ENCODE measurements at regions not wholly inside any gene's neighbourhood (a gene's known extent, or its start where the extent isn't known, plus 50 kb on each side); places are given as distances from the start of the nearest gene placed in this dataset.

GRCh38 chr12:94020335-94020734, 128.0 kb upstream of the PLXNC1 start:
- ATAC-seq = no peak
- H3K9me3 Mint-ChIP-seq = peaks cover 7 to 9% of the 10 kb centered on the region in 2 donors
- no peak for TF ChIP-seq CTCF (IDR thresholded peaks at IDR 0.05)

GRCh38 chr12:94023879-94024278, 124.5 kb upstream of the PLXNC1 start:
- H3K27ac Mint-ChIP-seq = no peak overlapping the region
- H3K27me3 Mint-ChIP-seq (ENCODE audit: low read depth in 2 of 2) = peaks cover 9 to 39% of the 10 kb centered on the region in 2 donors
- H3K36me3 Mint-ChIP-seq = peaks cover 4% of the 10 kb centered on the region
- ATAC-seq (no peak), DNase-seq (no peak)
- Histone ChIP-seq H3K4me1 (ENCODE audit: control insufficient read depth, insufficient read depth, low read length) (no peaks in the 10 kb centered on the region), H3K4me3 (ENCODE audit: low read length) (no peak overlapping the region), H3K9me3 (ENCODE audit: control insufficient read depth, insufficient read depth, low read length) (no peaks in the 10 kb centered on the region), H3K27ac (ENCODE audit: low read length) (no peak overlapping the region), H3K36me3 (ENCODE audit: control insufficient read depth, insufficient read depth, low read length) (no peaks in the 10 kb centered on the region), H3K27me3 (ENCODE audit: control insufficient read depth, insufficient read depth, low read length) (no peaks in the 10 kb centered on the region)
- no peaks in the 10 kb centered on the region for H3K4me1 Mint-ChIP-seq
- peaks cover 3 to 5% of the 10 kb centered on the region in 2 donors for H3K9me3 Mint-ChIP-seq
- no peak for TF ChIP-seq CTCF (IDR thresholded peaks at IDR 0.05)
- no peak overlapping the region for H3K4me3 Mint-ChIP-seq
- intact Hi-C loops (cut with micrococcal nuclease) = no loop called here

More at GRCh38 chr12:94020335-94020734, 128.0 kb upstream of the PLXNC1 start:
- H3K4me3 Mint-ChIP-seq = no peak overlapping the region
- intact Hi-C loops (cut with micrococcal nuclease) = no loop called here
- no peaks in the 10 kb centered on the region for H3K4me1 ChIP-seq (ENCODE audit: control insufficient read depth, insufficient read depth, low read length)
- 94% methylated on average over 1 of the region's 1 CpG for WGBS (ENCODE audit: insufficient coverage)
- H3K27ac ChIP-seq (ENCODE audit: low read length) = no peak overlapping the region
- H3K36me3 ChIP-seq (ENCODE audit: control insufficient read depth, insufficient read depth, low read length) = no peaks in the 10 kb centered on the region
- no peak overlapping the region for H3K27ac Mint-ChIP-seq
- no peak for DNase-seq
- peaks cover 6 to 15% of the 10 kb centered on the region in 2 donors for H3K27me3 Mint-ChIP-seq (ENCODE audit: low read depth in 2 of 2)
- no peaks in the 10 kb centered on the region for H3K27me3 ChIP-seq (ENCODE audit: control insufficient read depth, insufficient read depth, low read length)
- H3K9me3 ChIP-seq (ENCODE audit: control insufficient read depth, insufficient read depth, low read length) = peaks cover 15% of the 10 kb centered on the region
- H3K4me3 ChIP-seq (ENCODE audit: low read length) = no peak overlapping the region
- no peaks in the 10 kb centered on the region for H3K4me1 Mint-ChIP-seq
- H3K36me3 Mint-ChIP-seq = peaks cover 20% of the 10 kb centered on the region

- H3K9me3 Mint-ChIP-seq = peaks cover 3 to 5% of the 10 kb centered on the region in 2 donors
- H3K4me3 Mint-ChIP-seq = no peak overlapping the region
- 92% methylated on average over 3 of the region's 4 CpGs for WGBS (ENCODE audit: insufficient coverage)
- no peaks in the 10 kb centered on the region for H3K27me3 ChIP-seq (ENCODE audit: control insufficient read depth, insufficient read depth, low read length)
- H3K27ac ChIP-seq (ENCODE audit: low read length) = no peak overlapping the region
- intact Hi-C loops (cut with micrococcal nuclease) = no loop called here
- H3K27me3 Mint-ChIP-seq (ENCODE audit: low read depth in 2 of 2) = peaks cover 13 to 46% of the 10 kb centered on the region in 2 donors
- H3K4me1 Mint-ChIP-seq = no peaks in the 10 kb centered on the region
- no peaks in the 10 kb centered on the region for H3K36me3 Mint-ChIP-seq
- no peaks in the 10 kb centered on the region for H3K4me1 ChIP-seq (ENCODE audit: control insufficient read depth, insufficient read depth, low read length)
- H3K36me3 ChIP-seq (ENCODE audit: control insufficient read depth, insufficient read depth, low read length) = no peaks in the 10 kb centered on the region
- TF ChIP-seq CTCF (IDR thresholded peaks at IDR 0.05) = no peak
- H3K9me3 ChIP-seq (ENCODE audit: control insufficient read depth, insufficient read depth, low read length) = no peaks in the 10 kb centered on the region
- no peak overlapping the region for H3K4me3 ChIP-seq (ENCODE audit: low read length)
- no peak for DNase-seq
- H3K27ac Mint-ChIP-seq = no peak overlapping the region
- ATAC-seq = no peak
Observed at GRCh38 chr12:94025068-94025467, 123.3 kb upstream of the PLXNC1 start.

- ATAC-seq = no peak
- intact Hi-C loops (cut with micrococcal nuclease) = no loop called here
- H3K27ac ChIP-seq (ENCODE audit: low read length) = no peak overlapping the region
- Mint-ChIP-seq H3K27me3 (ENCODE audit: low read depth in 2 of 2) (peaks cover 13 to 46% of the 10 kb centered on the region in 2 donors), H3K36me3 (no peaks in the 10 kb centered on the region), H3K9me3 (peaks cover 3 to 5% of the 10 kb centered on the region in 2 donors), H3K27ac (no peak overlapping the region), H3K4me3 (no peak overlapping the region), H3K4me1 (no peaks in the 10 kb centered on the region)
- no peaks in the 10 kb centered on the region for H3K4me1 ChIP-seq (ENCODE audit: control insufficient read depth, insufficient read depth, low read length)
- H3K4me3 ChIP-seq (ENCODE audit: low read length) = no peak overlapping the region
- no peaks in the 10 kb centered on the region for H3K9me3 ChIP-seq (ENCODE audit: control insufficient read depth, insufficient read depth, low read length)
- 95% methylated on average over 1 of the region's 1 CpG for WGBS (ENCODE audit: insufficient coverage)
- TF ChIP-seq CTCF (IDR thresholded peaks at IDR 0.05) = no peak
- no peaks in the 10 kb centered on the region for H3K36me3 ChIP-seq (ENCODE audit: control insufficient read depth, insufficient read depth, low read length)
- DNase-seq = no peak
- no peaks in the 10 kb centered on the region for H3K27me3 ChIP-seq (ENCODE audit: control insufficient read depth, insufficient read depth, low read length)
Observed at GRCh38 chr12:94025756-94026155, 122.6 kb upstream of the PLXNC1 start.
